Memory B cell (primary cell): ENCODE measurements at regions not wholly inside any gene's neighbourhood (a gene's known extent, or its start where the extent isn't known, plus 50 kb on each side); places are given as distances from the start of the nearest gene placed in this dataset.
"Not testable (repeated sequence)": the region's sequence is repeated elsewhere in the genome, so short reads cannot be mapped to it uniquely, and the experiment has no call there.

Source experiments
- ATAC-seq: fragments of 150-1000 bp; cut with Tn5 transposase; 2 replicates; pipeline ENCODE4 v1.10.0; 2021; ENCODE audit warnings: low read depth, mild to moderate bottlenecking, moderate library complexity
- DNase-seq, 2 donors: peaks; one replicate each; pipeline ENCODE4 v3.0.0; 2022; ENCODE audit warnings: low spot score in 2 of 2
- H3K27ac Mint-ChIP-seq: one replicate; pipeline ENCODE4 v1.8.0; 2022; ENCODE audit warnings: mild to moderate bottlenecking, moderate library complexity, mixed read lengths
- H3K27me3 Mint-ChIP-seq: one replicate; pipeline ENCODE4 v1.8.0; 2022; ENCODE audit warnings: mixed read lengths
- H3K36me3 Mint-ChIP-seq: one replicate; pipeline ENCODE4 v1.8.0; 2022; ENCODE audit warnings: mild to moderate bottlenecking, mixed read lengths
- H3K4me1 Mint-ChIP-seq: one replicate; pipeline ENCODE4 v1.8.0; 2022; ENCODE audit warnings: mixed read lengths
- H3K4me3 Mint-ChIP-seq: one replicate; pipeline ENCODE4 v1.8.0; 2022; ENCODE audit warnings: mild to moderate bottlenecking, moderate library complexity, mixed read lengths
- H3K9me3 Mint-ChIP-seq: one replicate; pipeline ENCODE4 v1.8.0; 2022; ENCODE audit warnings: mixed read lengths

DNA sequence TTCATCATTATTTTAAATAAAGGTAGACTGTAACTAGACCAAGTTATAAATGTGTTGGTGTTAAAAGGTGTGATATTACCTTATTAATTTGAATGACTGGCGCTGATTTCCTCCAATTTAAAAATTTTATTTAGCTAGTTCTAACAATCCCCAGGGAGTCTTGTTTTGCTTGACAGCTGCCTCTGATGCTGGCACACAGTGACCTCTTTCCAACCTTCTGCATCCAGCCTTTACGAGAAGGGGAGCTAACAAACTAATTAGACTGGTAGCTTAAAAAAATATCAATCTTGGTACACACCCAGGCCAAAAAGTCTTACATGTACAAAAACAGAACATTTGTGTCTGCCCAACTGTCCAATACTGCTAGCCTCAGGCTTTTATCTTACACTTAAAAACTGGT lies 51.8 kb upstream of the ENPEP start:
- no peak overlapping the region for H3K4me3 Mint-ChIP-seq
- ATAC-seq (no peak), DNase-seq (no peak)
- no peaks in the 10 kb centered on the region for H3K36me3 Mint-ChIP-seq
- H3K4me1 Mint-ChIP-seq, result no peaks in the 10 kb centered on the region
- H3K9me3 Mint-ChIP-seq, result peaks cover 2% of the 10 kb centered on the region
- H3K27ac Mint-ChIP-seq, result no peak overlapping the region
- no peaks in the 10 kb centered on the region for H3K27me3 Mint-ChIP-seq

DNA sequence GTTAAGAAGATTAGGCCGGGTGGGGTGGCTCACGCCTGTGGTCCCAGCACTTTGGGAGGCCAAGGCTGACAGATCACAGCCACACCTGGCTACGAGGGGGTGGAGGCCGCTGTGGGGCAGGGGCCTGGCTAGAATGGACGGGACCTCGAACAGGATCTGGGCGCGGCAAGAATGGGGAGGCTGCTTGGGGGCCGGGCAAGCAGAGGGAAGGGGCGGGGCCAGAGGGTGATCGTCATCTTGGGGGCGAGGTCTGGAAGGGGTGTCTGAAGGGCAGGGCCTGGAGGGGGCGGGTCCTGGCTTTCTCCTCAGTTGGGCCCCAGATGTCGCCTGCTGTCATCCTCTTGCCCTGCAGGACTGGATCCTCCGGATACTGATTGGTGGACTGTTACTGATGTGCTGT lies 57.3 kb upstream of the ENPEP start:
- peaks cover 4% of the 10 kb centered on the region for H3K27me3 Mint-ChIP-seq
- no peak overlapping the region for H3K4me3 Mint-ChIP-seq
- no peak overlapping the region for H3K27ac Mint-ChIP-seq
- H3K4me1 Mint-ChIP-seq, result no peaks in the 10 kb centered on the region
- DNase-seq, result no peak
- no peaks in the 10 kb centered on the region for H3K36me3 Mint-ChIP-seq
- H3K9me3 Mint-ChIP-seq, result peaks cover 6% of the 10 kb centered on the region
- no peak for ATAC-seq

DNA sequence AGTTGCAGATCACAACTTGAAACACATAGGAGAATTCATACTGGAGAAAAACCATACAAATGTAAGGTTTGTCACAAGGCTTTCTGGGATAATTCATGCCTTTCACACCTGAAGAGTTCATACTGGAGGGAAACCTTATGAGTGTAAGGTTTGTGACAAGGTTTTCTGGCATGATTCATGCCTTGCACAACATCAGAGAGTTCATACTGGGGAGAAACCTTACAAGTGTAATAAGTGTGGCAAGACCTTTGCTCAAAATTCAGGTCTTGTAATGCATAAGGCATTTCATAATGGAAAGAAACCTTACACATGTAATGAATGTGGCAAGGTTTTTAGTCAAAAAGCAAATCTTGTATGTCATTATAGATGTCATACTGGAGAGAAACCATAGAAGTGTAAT lies 58.8 kb upstream of the ENPEP start:
- no peak overlapping the region for H3K4me3 Mint-ChIP-seq

DNA sequence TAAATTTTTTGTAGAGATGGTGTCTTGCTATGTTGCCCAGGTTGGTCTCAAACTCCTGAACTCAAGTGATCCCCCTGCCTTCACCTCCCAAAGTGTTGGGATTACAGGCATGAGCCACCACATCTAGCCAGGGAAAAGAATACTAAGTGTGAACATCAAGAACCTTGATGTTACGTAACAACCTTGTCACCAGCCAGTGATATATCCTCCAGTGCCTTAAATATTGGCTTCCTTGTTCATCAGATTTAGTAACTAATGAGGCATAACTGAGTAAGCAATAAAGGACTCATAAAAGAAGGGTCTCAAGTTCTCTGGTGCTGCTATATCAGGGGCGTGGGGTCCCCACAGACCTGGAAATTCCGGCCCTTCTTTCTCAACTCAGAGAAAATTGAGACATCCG lies 60.5 kb upstream of the ENPEP start:
- H3K27me3 Mint-ChIP-seq, result peaks cover 5% of the 10 kb centered on the region
- H3K4me3 Mint-ChIP-seq, result no peak overlapping the region
- DNase-seq (no peak), ATAC-seq (no peak)
- no peaks in the 10 kb centered on the region for H3K4me1 Mint-ChIP-seq
- H3K9me3 Mint-ChIP-seq, result peaks cover 6% of the 10 kb centered on the region
- no peak overlapping the region for H3K27ac Mint-ChIP-seq
- no peaks in the 10 kb centered on the region for H3K36me3 Mint-ChIP-seq

More for the DNA sequence above, 58.8 kb upstream of the ENPEP start:
- DNase-seq (no peak), ATAC-seq (no peak)
- Mint-ChIP-seq H3K27ac (no peak overlapping the region), H3K27me3 (peaks cover 5% of the 10 kb centered on the region), H3K9me3 (peaks cover 6% of the 10 kb centered on the region), H3K4me1 (no peaks in the 10 kb centered on the region), H3K36me3 (no peaks in the 10 kb centered on the region)

DNA sequence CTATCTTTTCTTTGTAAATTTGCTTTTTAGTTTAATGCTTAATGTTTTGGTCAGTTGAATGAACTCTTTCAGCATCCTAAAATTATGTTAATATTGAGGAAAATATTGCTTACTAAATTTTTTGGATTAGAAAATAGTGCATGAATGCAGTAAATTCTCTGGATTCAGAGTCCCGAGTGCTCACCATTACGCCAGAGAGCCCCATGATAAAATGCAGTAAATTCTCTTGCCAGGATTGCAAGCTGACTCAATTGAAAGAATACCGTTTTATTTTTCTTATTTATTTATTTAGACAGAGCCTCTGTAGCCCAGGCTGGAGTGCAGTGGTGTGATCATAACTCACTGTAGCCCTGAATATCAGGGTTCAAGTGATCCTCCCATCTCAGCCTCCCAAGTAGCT lies 60.9 kb upstream of the ENPEP start:
- Mint-ChIP-seq H3K27me3 (peaks cover 5% of the 10 kb centered on the region), H3K9me3 (peaks cover 6% of the 10 kb centered on the region), H3K4me3 (no peak overlapping the region), H3K36me3 (no peaks in the 10 kb centered on the region), H3K27ac (no peak overlapping the region), H3K4me1 (no peaks in the 10 kb centered on the region)
- DNase-seq, result no peak
- ATAC-seq, result no peak

DNA sequence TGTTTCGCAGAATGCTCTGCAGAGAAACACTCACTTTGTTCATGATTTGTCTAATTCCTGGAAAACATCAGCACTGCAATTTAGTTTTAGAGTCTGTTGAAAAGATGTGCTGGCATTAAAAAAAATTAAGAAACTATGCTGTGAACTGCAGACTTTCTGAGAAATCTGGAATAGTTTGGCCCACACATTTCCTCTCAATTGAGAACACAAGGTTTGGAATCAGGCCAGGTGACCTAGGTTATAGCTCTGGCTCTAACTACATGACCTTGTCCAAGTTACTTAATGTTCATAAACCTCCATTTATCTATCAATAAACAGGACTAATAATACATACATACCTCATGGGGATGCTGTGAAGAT lies 61.4 kb upstream of the ENPEP start:
- peaks cover 6% of the 10 kb centered on the region for H3K9me3 Mint-ChIP-seq
- no peak overlapping the region for H3K27ac Mint-ChIP-seq
- DNase-seq (no peak), ATAC-seq (no peak)
- no peaks in the 10 kb centered on the region for H3K36me3 Mint-ChIP-seq
- no peaks in the 10 kb centered on the region for H3K4me1 Mint-ChIP-seq
- no peak overlapping the region for H3K4me3 Mint-ChIP-seq
- H3K27me3 Mint-ChIP-seq, result peaks cover 5% of the 10 kb centered on the region

DNA sequence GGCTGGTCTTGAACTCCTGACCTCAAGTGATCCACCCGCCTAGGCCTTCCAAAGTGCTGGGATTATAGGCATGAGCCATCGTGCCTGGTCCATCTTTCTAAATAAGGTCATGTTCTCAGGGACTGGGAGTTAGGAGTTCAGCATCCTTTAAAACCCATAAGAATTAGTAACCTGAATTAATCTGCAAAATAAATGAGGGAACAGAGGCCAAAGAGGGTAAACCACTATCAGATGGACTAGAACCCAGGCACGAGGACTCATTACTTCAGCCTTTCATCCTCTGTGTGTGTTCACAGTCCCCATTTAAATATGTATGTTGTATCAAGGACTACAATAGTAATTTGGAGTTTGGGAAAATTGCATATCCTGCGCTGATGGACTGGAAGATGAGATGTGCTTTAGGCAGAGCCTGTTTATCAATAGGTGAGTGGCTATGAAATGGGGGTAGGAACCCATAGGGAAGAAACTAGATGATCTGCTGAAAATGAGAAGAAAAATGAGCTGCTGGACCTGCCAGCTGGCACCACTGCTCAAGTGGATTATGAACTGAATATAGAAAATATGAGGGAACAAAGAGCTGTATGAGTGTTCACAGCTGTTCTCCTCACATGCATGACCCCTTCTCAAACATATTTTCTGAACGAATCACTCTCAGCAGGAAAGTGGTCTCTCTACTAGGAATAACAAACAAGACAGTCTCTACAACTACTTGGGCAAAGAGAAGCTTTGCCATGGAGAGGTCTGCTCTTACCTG lies 62.0 kb upstream of the ENPEP start:
- not testable (repeated sequence) for H3K4me1 Mint-ChIP-seq

DNA sequence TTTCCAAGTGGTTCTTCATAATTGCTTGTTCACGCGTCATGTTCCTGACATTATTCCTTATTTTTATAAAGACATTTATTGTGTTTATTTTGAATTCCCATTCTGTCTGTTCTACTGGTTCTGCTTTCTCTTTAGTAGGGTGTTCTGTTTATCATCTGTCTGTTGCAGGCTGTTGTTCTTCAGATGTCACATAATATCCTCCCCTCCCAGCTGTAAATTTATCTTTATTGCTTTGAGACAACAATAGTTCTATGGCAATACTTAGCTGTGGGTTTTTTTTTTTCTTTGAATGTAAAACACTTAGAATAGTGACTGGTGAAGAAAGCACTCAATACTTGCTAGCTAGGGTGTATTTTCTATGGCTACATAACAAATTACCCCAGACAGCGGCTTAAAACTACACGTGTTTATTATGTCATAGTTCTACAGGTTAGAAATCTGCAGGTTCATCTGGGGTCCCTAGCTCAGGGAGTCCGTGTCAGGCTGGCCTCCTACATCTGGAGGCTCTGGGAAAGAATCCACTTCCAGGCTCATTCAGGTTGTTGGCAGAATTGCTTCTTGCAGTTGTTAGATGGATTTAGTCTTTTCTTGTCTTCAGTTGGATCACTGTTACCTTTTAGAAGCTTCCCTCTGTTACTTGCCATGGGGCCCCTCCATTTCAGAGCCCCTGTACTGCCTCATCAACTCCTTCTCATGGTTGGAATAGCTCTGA lies 63.4 kb upstream of the ENPEP start:
- no peaks in the 10 kb centered on the region for H3K9me3 Mint-ChIP-seq
- DNase-seq, result no peak
- no peak overlapping the region for H3K4me3 Mint-ChIP-seq
- no peak for ATAC-seq
- no peak overlapping the region for H3K27ac Mint-ChIP-seq
- no peaks in the 10 kb centered on the region for H3K4me1 Mint-ChIP-seq
- H3K27me3 Mint-ChIP-seq, result peaks cover 3% of the 10 kb centered on the region
- no peaks in the 10 kb centered on the region for H3K36me3 Mint-ChIP-seq

More for the DNA sequence above, 62.0 kb upstream of the ENPEP start:
- not testable (repeated sequence) for ATAC-seq, DNase-seq, H3K27ac Mint-ChIP-seq, H3K36me3 Mint-ChIP-seq, H3K9me3 Mint-ChIP-seq, H3K4me3 Mint-ChIP-seq, H3K27me3 Mint-ChIP-seq

DNA sequence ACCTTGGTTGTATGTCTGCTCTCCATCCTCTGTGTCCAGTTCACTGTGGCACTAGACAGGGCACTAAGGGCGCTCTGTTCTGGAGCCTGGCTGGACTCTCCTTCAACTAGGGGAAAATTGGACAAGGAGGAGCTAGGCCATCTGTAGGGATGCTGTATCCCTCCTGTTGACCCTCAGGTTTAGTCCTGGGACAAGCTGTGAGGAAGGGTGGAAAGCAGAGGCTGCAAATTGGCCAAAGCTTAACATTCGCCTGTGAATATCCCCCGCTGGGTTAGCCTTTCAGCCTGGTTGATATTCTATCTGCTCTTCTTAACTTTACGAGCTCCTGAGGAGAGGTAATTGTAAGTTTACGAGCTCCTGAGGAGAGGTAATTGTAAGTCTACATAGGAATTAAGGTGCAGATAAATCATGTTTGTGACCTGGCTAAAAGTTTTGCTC lies 64.4 kb upstream of the ENPEP start:
- no peak overlapping the region for H3K27ac Mint-ChIP-seq
- no peaks in the 10 kb centered on the region for H3K36me3 Mint-ChIP-seq
- no peak overlapping the region for H3K4me3 Mint-ChIP-seq
- ATAC-seq, result no peak
- DNase-seq, result no peak
- no peaks in the 10 kb centered on the region for H3K9me3 Mint-ChIP-seq
- no peaks in the 10 kb centered on the region for H3K4me1 Mint-ChIP-seq
- peaks cover 3% of the 10 kb centered on the region for H3K27me3 Mint-ChIP-seq

DNA sequence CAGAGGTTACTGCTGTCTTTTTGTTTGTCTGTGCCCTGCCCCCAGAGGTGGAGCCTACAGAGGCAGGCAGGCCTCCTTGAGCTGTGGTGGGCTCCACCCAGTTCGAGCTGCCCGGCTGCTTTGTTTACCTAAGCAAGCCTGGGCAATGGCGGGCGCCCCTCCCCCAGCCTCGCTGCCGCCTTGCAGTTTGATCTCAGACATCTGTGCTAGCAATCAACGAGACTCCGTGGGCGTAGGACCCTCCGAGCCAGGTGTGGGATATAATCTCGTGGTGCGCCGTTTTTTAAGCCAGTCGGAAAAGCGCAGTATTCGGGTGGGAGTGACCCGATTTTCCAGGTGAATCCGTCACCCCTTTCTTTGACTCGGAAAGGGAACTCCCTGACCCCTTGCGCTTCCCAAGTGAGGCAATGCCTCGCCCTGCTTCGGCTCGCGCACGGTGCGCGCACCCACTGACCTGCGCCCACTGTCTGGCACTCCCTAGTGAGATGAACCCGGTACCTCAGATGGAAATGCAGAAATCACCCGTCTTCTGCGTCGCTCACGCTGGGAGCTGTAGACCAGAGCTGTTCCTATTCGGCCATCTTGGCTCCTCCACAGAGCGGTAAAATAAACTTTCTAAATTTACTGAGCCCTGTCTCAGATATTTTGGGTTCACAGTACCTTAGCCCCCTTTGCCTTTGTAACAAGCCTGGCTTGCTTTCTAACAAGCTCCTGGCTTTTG lies 64.9 kb upstream of the ENPEP start:
- DNase-seq, ATAC-seq, H3K27me3 Mint-ChIP-seq, H3K36me3 Mint-ChIP-seq, H3K27ac Mint-ChIP-seq, H3K9me3 Mint-ChIP-seq, H3K4me3 Mint-ChIP-seq, H3K4me1 Mint-ChIP-seq: not testable (repeated sequence)

DNA sequence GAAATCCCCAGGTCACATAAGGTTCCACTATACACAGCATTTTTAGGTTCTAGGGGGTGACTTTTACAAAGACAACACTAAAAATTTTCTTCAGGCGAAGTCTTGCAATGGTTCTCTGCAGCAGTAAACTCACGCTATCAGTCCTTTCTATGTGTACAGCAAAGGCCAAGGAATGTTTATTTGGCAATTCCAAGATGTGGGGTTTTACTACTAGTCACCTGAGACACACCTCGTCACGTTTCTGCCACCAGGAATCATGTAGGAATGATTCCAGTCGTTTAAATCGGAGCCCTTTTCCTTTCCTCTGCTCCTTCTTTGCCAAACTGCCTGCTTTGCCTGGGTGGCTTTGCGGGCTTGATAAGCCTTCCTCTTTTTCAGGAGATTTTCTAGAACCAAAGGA lies 75.9 kb upstream of the ENPEP start:
- no peak overlapping the region for H3K27ac Mint-ChIP-seq
- H3K4me3 Mint-ChIP-seq, result no peak overlapping the region
- H3K27me3 Mint-ChIP-seq, result no peaks in the 10 kb centered on the region
- DNase-seq, result no peak
- H3K36me3 Mint-ChIP-seq, result no peaks in the 10 kb centered on the region
- H3K9me3 Mint-ChIP-seq, result peaks cover 1% of the 10 kb centered on the region
- H3K4me1 Mint-ChIP-seq, result no peaks in the 10 kb centered on the region
- ATAC-seq, result no peak

DNA sequence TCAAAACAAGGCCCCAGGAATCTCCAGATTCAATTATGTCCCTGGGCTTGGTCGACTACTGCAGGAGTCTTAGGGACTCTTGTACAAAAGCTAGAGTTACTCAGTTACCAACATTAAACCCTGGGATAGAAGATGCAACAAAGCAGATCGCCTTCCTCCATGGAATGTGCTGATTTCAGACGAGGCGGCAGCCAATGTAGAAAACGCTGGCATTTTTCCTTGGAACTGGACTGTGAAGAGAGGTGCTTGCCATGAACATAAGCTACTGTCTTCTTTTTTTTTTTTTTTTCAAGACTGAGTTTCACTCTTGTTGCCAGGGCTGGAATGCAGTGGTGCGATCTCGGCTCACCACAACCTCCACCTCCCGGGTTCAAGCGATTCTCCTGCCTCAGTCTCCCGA lies 76.9 kb upstream of the ENPEP start:
- H3K4me1 Mint-ChIP-seq, H3K9me3 Mint-ChIP-seq, DNase-seq, H3K27me3 Mint-ChIP-seq, H3K4me3 Mint-ChIP-seq, ATAC-seq, H3K27ac Mint-ChIP-seq, H3K36me3 Mint-ChIP-seq: not testable (repeated sequence)

DNA sequence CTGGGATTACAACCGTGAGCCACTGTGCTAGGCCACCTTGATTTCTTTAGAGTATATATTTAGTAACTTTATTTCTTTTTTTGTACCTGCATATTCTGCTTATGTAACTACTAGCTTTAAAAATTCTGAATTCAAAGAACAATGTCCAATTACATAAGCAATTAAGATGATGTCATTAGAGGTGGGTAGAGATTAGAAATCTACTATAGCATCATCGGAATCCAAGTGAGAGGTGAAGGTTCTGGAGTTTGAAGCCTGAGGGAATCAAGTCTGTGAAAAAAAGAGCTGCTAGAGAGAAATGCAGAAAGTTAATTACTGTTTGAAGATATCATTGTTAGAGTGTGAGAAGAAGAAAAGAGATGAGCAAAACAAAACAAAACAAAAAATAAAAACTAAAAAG lies 79.0 kb upstream of the ENPEP start:
- H3K27me3 Mint-ChIP-seq, result peaks cover 3% of the 10 kb centered on the region
- no peaks in the 10 kb centered on the region for H3K36me3 Mint-ChIP-seq
- H3K4me3 Mint-ChIP-seq, result no peak overlapping the region
- H3K27ac Mint-ChIP-seq, result no peak overlapping the region
- peaks cover 1% of the 10 kb centered on the region for H3K9me3 Mint-ChIP-seq
- ATAC-seq (no peak), DNase-seq (no peak)
- no peaks in the 10 kb centered on the region for H3K4me1 Mint-ChIP-seq

DNA sequence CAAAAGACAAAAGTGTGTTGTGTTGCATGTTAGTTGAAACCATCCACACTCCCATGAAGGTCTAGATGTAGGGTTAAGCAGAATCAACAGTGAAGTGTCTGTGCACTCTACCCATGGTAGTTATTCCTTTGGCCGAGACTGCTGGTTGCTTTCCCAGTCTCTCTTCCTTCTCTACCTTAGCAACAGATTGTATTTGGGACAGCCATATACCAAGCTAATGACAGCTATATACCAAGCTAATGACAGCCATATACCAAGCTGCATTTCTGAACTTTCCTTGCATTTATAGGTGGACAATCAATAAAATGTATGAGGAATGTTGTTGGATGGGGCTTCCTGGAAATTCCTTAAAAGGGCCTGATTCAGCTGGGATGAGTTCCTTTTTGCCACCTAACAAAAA lies 80.5 kb upstream of the ENPEP start:
- Mint-ChIP-seq H3K36me3 (no peaks in the 10 kb centered on the region), H3K27me3 (peaks cover 3% of the 10 kb centered on the region), H3K4me3 (no peak overlapping the region), H3K4me1 (no peaks in the 10 kb centered on the region), H3K9me3 (no peaks in the 10 kb centered on the region), H3K27ac (no peak overlapping the region)
- DNase-seq (no peak), ATAC-seq (no peak)
